A549 (cell line): ENCODE measurements at regions not wholly inside any gene's neighbourhood (a gene's known extent, or its start where the extent isn't known, plus 50 kb on each side); places are given as distances from the start of the nearest gene placed in this dataset.

Experiments used
- CTCF ChIP-seq: fragments of >200 bp; sonication (Bioruptor Twin); formaldehyde crosslinking; IDR thresholded peaks from 3 replicates; pipeline ENCODE4 v1.5.1; 2016
- EP300 ChIP-seq, 2 experiments: fragments of >200 bp; sonication (Bioruptor Twin); formaldehyde crosslinking; IDR thresholded peaks; 2 replicates in 1 of 2; 3 replicates in 1 of 2; pipeline ENCODE4 v1.6.1; 2016 to 2017
- HDAC2 ChIP-seq: fragments of 200-600 bp; sonication (generic); IDR thresholded peaks from 2 replicates; pipeline ENCODE4 v1.6.1; 2016
- JUNB ChIP-seq: fragments of >200 bp; sonication (Bioruptor Twin); formaldehyde crosslinking; IDR thresholded peaks from 2 replicates; pipeline ENCODE4 v1.6.1; 2016
- POLR2A ChIP-seq: IDR thresholded peaks from 2 replicates; pipeline ENCODE4 v1.6.1; 2012; ENCODE audit warnings: mild to moderate bottlenecking, low read length
- USF2 ChIP-seq: fragments of 450-650 bp; IDR thresholded peaks from 2 replicates; pipeline ENCODE4 v1.6.1; 2014; ENCODE audit warnings: antibody characterized with exemption

- TF ChIP-seq JUNB, result no peak
- no peak for TF ChIP-seq EP300 (IDR thresholded peaks at IDR 0.05)
- TF ChIP-seq CTCF, result no peak
- TF ChIP-seq USF2, result no peak
- no peak for TF ChIP-seq POLR2A
- TF ChIP-seq HDAC2, result no peak
Measured at GRCh38 chr9:15058236-15058635, 148.0 kb upstream of the FREM1 start.
